PC-3 (cell line): ENCODE measurements at regions not wholly inside any gene's neighbourhood (a gene's known extent, or its start where the extent isn't known, plus 50 kb on each side); places are given as distances from the start of the nearest gene placed in this dataset.
A peak's percentile ranks its signal among the peaks of the same experiment; 100 is the strongest.

Experiments
- ATAC-seq: fragments of 200-7000 bp; cut with Tn5 transposase; 2 replicates; pipeline ENCODE4 v1.9.1; 2020; ENCODE audit warnings: mild to moderate bottlenecking, moderate library complexity
- BruUV-seq: library from RNA; stranded (reverse); fragments of 400-500 nt; replicated peaks from 2 replicates; lab custom pipeline; 2021; lab: Mats Ljungman, UMichigan
- CTCF ChIA-PET: fragments of 300-600 bp; sonication (Branson Sonifier 250); formaldehyde crosslinking; loops from one replicate; lab custom pipeline; 2022; ENCODE audit warnings: antibody characterized with exemption; lab: Charles Lee
- POLR2A ChIA-PET: fragments of 300-600 bp; sonication (Branson Sonifier 250); formaldehyde crosslinking; loops from one replicate; lab custom pipeline; 2022; ENCODE audit warnings: antibody characterized with exemption; ENCODE audit not compliant: unreplicated experiment; lab: Charles Lee
- DNase-seq: peaks from one replicate; pipeline ENCODE4 v3.0.0-alpha.2; 2015
- H2AFZ ChIP-seq: fragments of 300-600 bp; sonication (generic); 2 replicates; pipeline ENCODE4 v1.6.0; 2016; ENCODE audit warnings: antibody characterized with exemption, low read length
- H3F3A ChIP-seq: fragments of 300-600 bp; sonication (generic); one replicate; pipeline ENCODE4 v1.6.0; 2017; ENCODE audit warnings: antibody characterized with exemption, low read length, control low read depth, mild to moderate bottlenecking; ENCODE audit not compliant: unreplicated experiment
- H3K27ac ChIP-seq: fragments of 300-600 bp; sonication (generic); 2 replicates; pipeline ENCODE4 v1.5.1; 2016; ENCODE audit warnings: mild to moderate bottlenecking, low read length
- H3K27me3 ChIP-seq: fragments of 300-600 bp; sonication (generic); 2 replicates; pipeline ENCODE4 v1.6.1; 2016; ENCODE audit warnings: low read length, mixed read lengths
- H3K36me3 ChIP-seq: fragments of 300-600 bp; sonication (generic); 2 replicates; pipeline ENCODE4 v1.6.1; 2016; ENCODE audit warnings: low read depth, mixed run types, low read length, mixed read lengths
- H3K4me1 ChIP-seq: fragments of 300-600 bp; sonication (generic); 2 replicates; pipeline ENCODE4 v1.5.1; 2016; ENCODE audit warnings: low read length; ENCODE audit not compliant: insufficient read depth
- H3K4me2 ChIP-seq: fragments of 300-600 bp; sonication (generic); 2 replicates; pipeline ENCODE4 v1.6.0; 2016; ENCODE audit warnings: low read length
- H3K4me3 ChIP-seq: fragments of 300-600 bp; sonication (generic); 2 replicates; pipeline ENCODE4 v1.5.1; 2016; ENCODE audit warnings: mild to moderate bottlenecking, low read length, mixed read lengths
- H3K79me2 ChIP-seq: fragments of 300-600 bp; sonication (generic); 2 replicates; pipeline ENCODE4 v1.6.1; 2017; ENCODE audit warnings: low read length, mixed read lengths
- H3K9ac ChIP-seq: fragments of 300-600 bp; sonication (generic); 2 replicates; pipeline ENCODE4 v1.6.0; 2016; ENCODE audit warnings: mild to moderate bottlenecking, low read length
- H3K9me2 ChIP-seq: fragments of 300-600 bp; sonication (generic); replicated peaks from 2 replicates; pipeline ENCODE4 v1.6.1; 2016; ENCODE audit warnings: mixed run types, low read length, mixed read lengths
- H3K9me3 ChIP-seq: fragments of 300-600 bp; sonication (generic); 2 replicates; pipeline ENCODE4 v1.6.1; 2016; ENCODE audit warnings: low read length, mixed read lengths
- H4K20me1 ChIP-seq: fragments of 300-600 bp; sonication (generic); 2 replicates; pipeline ENCODE4 v1.6.1; 2016; ENCODE audit warnings: low read length, mixed read lengths
- EZH2 ChIP-seq: fragments of 300-600 bp; sonication (generic); IDR thresholded peaks from one replicate; pipeline ENCODE4 v1.6.1; 2017; ENCODE audit warnings: antibody characterized with exemption, mild to moderate bottlenecking, low read length; ENCODE audit not compliant: unreplicated experiment
- EZH2phosphoT487 ChIP-seq: fragments of 300-600 bp; sonication (generic); IDR thresholded peaks from 2 replicates; pipeline ENCODE4 v1.6.1; 2018; ENCODE audit warnings: mild to moderate bottlenecking, antibody characterized with exemption, low read length, borderline replicate concordance
- intact Hi-C: fragments of 100-400 bp; cut with micrococcal nuclease; formaldehyde crosslinking; loops from 2 replicates; pipeline ENCODE4 v1.9.0; 2023
- TF ChIP-seq, protein P1 (sequence below): fragments of 300-600 bp; sonication (generic); conservative IDR thresholded peaks from 2 replicates; pipeline ENCODE4 v1.5.1; 2017; ENCODE audit warnings: antibody characterized with exemption, low read depth, mild to moderate bottlenecking, low read length

DNA sequence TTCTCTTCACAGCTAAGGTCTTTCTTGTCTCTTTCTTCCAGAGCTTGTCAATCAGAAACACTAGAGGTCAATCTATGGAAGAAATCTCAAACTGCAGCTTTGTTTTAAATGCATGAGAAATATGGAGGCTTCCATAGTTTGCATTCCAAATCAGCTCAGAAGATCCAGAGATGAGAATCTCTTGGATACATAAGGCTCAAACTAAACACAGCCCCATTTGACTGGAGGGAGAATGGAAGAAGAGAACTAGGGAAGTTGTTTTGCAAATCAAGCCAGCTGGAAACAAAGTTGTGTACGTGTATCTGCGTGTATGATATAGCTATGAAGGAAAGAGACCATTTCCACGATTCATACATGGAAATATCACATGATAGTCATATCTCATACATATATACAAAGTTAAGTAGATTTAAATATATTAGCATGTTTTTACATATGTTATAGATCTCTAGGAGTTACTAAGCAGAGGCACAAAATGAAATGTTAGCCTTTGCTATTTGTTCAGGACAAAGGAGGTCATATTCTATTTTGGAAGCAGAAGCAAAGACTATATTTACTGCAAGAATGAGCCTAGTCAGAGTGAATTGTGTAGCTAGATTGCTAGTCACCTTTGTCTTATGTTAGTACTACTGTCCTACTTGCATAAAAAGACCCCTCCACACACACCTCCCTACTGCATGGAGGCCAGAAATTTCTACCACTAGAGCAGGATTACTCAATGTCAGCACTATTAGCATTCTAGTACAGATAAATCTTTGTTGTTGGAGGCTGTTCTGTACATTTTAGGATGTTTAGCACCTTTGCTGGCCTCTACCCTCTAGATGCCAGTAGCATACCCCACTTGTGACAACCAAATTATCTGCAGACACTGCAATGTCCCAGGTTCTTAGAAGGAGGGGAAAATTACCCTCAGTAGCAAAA lies 303.5 kb upstream of the CHAC2 start:
- ChIA-PET CTCF (no interaction called here), POLR2A (no interaction called here)
- no TSS peak for BruUV-seq
- TF ChIP-seq EZH2 (no peak), EZH2phosphoT487 (no peak)
- TF ChIP-seq, protein P1, sequence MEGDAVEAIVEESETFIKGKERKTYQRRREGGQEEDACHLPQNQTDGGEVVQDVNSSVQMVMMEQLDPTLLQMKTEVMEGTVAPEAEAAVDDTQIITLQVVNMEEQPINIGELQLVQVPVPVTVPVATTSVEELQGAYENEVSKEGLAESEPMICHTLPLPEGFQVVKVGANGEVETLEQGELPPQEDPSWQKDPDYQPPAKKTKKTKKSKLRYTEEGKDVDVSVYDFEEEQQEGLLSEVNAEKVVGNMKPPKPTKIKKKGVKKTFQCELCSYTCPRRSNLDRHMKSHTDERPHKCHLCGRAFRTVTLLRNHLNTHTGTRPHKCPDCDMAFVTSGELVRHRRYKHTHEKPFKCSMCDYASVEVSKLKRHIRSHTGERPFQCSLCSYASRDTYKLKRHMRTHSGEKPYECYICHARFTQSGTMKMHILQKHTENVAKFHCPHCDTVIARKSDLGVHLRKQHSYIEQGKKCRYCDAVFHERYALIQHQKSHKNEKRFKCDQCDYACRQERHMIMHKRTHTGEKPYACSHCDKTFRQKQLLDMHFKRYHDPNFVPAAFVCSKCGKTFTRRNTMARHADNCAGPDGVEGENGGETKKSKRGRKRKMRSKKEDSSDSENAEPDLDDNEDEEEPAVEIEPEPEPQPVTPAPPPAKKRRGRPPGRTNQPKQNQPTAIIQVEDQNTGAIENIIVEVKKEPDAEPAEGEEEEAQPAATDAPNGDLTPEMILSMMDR: no peak
- Histone ChIP-seq H3K4me3 (no peak overlapping the region), H3K27ac (no peak overlapping the region), H3K4me1 (no peaks in the 10 kb centered on the region), H3K36me3 (no peaks in the 10 kb centered on the region), H3K9me2 (no peaks in the 10 kb centered on the region), H3K79me2 (no peaks in the 10 kb centered on the region), H2AFZ (no peak overlapping the region), H4K20me1 (no peaks in the 10 kb centered on the region), H3K4me2 (no peak overlapping the region), H3F3A (no peaks in the 10 kb centered on the region), H3K9me3 (no peaks in the 10 kb centered on the region), H3K9ac (no peak overlapping the region), H3K27me3 (no peaks in the 10 kb centered on the region)
- DNase-seq: no peak
- ATAC-seq: no peak
- intact Hi-C loops: no loop called here

DNA sequence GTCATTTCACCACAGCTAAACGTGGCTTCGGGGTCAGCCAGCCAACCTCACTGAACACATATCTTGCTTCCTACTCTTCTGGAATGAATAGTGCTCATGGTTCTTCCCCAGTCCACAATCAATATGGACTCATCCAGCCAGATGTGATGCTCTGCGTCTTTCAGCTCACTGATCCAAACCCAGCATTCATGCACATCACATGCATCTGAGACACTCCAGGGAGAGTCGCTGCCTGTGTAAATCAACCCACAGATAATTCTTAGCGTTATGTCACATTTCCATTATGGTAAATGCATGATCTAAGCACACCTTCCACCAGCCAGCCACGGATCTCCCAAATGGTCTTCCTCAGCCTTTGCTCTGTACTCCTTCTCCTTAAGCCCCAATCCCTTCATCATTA lies 306.7 kb upstream of the CHAC2 start:
- intact Hi-C loops: no loop called here
- no peak overlapping the region for H3K4me2 ChIP-seq
- ChIA-PET POLR2A (no interaction called here), CTCF (no interaction called here)
- H3K9me2 ChIP-seq: no peaks in the 10 kb centered on the region
- no peaks in the 10 kb centered on the region for H3F3A ChIP-seq
- no peaks in the 10 kb centered on the region for H3K27me3 ChIP-seq
- no peak overlapping the region for H3K4me3 ChIP-seq
- H3K36me3 ChIP-seq: no peaks in the 10 kb centered on the region
- DNase-seq (no peak), ATAC-seq (no peak)
- TF ChIP-seq, protein P1: no peak
- TF ChIP-seq EZH2phosphoT487 (no peak), EZH2 (no peak)
- H2AFZ ChIP-seq: no peak overlapping the region
- no peaks in the 10 kb centered on the region for H3K4me1 ChIP-seq
- H4K20me1 ChIP-seq: no peaks in the 10 kb centered on the region
- H3K27ac ChIP-seq: no peak overlapping the region
- H3K9ac ChIP-seq: no peak overlapping the region
- BruUV-seq: no TSS peak
- no peaks in the 10 kb centered on the region for H3K79me2 ChIP-seq
- H3K9me3 ChIP-seq: no peaks in the 10 kb centered on the region

DNA sequence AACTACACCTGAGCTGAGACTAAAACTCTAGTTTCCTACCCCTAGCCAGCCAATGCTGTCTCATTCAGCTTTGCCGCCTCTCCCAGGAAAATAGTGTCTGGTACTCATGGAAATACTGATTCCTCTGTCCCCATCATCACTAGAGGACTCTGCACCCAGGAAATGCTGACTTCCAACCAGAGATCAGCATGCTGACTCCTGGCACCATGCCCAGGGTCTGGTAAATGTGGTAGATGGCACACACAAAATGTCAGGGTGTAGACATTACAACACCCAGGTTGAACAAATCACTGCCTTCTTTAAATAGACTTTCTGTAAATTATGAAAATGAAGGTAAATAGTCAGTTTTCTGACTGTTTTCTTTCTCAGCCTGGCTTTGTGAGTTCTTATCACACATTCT lies 307.3 kb upstream of the CHAC2 start:
- Histone ChIP-seq H3K9me3 (no peaks in the 10 kb centered on the region), H3K9me2 (no peaks in the 10 kb centered on the region), H3K79me2 (no peaks in the 10 kb centered on the region), H3K9ac (no peak overlapping the region), H3K4me2 (no peak overlapping the region), H3K27ac (no peak overlapping the region), H3F3A (no peaks in the 10 kb centered on the region), H4K20me1 (no peaks in the 10 kb centered on the region), H3K4me1 (no peaks in the 10 kb centered on the region), H3K27me3 (no peaks in the 10 kb centered on the region), H3K4me3 (no peak overlapping the region), H3K36me3 (no peaks in the 10 kb centered on the region), H2AFZ (no peak overlapping the region)
- ChIA-PET CTCF (no interaction called here), POLR2A (no interaction called here)
- intact Hi-C loops: no loop called here
- DNase-seq (peak; percentile 51), ATAC-seq (no peak)
- TF ChIP-seq EZH2: no peak
- TF ChIP-seq, protein P1: peak; percentile 32; the same call in 1 of the 2 replicates
- TF ChIP-seq EZH2phosphoT487: no peak
- no TSS peak for BruUV-seq
